Activated CD4-positive, alpha-beta T cell treated with anti-CD3 and anti-CD28 coated beads, Interleukin-10, Interleukin-2, amounts not matched to agents 100 ng/mL and 50 ng/mL, durations not matched to agents 16 hours and 8 hours (primary cell): ENCODE measurements at regions not wholly inside any gene's neighbourhood (a gene's known extent, or its start where the extent isn't known, plus 50 kb on each side); places are given as distances from the start of the nearest gene placed in this dataset.

Experiments used
- DNase-seq: peaks from one replicate; pipeline ENCODE4 v3.0.0-alpha.2; 2020

DNA sequence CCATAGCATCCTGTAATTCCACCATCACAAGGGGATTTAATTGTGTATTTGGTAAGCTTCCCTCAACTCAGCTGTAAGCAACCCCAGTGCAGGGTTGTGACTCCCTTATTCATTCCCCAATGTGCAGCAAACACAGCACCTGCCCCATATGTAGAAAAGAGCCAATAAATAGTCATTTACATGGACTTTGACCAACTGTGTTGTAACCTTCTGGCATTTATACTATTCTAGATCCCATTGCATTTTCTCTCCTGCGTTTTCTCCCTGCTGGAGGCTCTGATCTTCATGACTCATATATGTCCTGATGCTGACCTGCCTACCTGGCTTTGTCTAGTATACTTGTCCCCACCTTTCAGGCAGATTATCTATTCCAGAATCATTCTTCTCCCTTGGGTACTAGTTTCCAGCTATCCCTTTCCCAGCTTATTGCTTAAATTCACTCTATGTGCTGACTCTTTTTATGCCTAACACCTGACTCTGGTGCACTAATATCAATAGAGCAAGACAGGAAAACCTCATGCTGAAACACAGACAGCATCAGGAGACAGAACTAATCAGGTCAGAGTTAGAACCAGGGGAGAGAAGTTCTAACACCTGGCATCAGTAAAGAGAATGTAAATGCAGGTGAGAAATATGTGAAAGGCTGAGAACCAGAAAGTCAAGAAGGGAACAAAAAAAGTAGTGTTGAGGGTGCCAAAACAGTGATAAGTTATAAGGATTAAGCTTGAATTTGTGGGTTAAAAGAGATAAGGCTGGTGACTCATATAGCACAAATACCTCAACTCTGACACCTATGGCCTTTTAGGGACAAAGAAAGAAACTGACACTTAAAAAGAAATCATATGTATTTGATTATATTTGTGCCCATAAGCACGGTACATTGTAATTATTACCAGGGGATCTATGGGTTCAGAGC, 402.7 kb downstream of the IPMK start:
- DNase-seq: no peak

DNA sequence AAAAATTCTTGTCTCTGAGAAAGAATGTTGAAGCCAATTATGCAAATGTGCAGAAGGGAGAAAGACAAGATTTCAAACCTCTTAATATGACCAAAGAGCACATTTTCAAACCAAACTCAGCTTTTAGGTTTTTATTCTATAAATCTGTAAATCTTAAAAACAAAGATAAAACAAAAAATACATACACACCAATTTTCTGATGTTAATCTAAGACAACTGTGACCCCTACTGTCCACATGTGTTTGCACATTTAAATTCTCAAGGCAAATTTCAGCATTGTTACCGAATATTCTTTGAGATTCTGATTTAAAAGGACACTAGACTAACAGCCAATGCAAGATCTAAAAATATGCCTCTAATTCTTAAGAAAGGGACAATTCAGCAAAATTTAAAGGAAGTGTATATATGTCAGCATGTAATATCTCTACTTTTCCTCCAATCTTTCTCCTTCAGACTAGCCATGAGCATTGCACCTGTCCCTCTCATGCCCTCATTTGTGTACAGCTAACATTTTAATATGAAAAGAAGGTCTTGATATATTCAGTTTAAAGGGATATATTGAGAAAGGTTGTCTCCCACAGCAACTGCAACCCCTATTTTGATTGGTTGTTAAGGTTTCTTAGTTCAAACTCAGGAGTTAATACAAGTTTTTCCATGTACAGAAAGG, 417.9 kb downstream of the IPMK start:
- no peak for DNase-seq

DNA sequence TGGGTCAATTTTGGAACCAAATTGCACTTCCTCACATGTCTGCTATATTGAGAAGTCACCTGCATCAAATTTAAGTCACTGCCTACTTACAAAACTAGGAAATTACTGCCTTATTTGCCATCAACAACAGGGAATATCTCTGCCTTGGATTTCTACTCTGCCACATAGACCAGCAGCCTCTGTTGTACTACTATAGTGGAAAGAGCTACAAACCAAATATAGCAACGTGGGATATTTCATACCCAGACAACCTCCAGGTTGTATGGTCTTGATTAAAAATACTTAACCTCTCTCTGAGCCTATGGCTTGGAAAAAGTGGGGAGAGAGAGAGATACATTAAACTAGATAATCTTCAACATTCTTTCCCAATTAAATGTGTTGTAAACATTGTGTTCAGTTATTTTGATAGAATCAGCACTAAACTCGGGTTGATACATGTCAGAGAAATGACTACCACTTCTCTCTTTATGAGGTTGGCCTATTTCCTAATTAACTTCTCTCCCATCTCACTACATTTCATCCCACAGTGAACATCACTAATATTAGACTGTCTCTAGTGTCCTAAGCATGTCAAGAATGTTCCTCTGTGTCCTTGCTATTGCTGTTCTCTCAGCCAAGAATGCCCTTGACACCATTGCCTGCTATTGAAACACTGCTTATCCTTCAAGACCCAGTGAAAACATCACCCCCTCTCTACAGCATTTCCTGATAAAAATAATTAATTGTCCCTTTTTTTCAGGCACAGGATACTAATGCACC, 421.2 kb downstream of the IPMK start:
- no peak for DNase-seq

DNA sequence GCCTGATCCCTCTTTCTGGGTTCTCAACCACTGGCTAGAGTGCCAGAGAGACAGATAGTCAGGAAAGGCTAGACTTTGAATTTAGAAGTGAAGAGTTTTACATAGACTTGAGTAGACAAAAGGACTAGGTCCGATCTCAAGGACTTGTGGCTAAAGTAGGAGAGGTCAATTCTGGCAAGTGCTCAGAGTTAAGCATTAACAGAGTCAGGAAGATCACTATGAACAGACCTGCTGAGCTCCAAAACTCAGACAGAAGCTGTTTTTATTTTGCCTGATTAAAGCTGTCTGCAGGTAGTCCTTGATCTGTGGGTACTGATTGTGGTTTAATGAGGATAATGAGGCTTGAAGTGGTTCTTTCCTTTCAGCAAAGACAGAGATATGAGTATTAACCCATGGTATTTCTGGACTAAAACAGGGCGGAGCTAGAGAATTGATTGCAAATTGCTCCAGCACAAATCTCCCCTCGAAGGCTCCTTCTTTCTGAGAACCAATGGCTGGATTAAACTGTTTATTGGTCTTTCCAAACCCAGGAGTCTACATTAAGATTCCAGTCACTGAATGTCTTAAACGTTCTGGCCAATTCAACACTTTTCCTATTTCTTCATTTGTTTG, 423.2 kb downstream of the IPMK start:
- DNase-seq: no peak

DNA sequence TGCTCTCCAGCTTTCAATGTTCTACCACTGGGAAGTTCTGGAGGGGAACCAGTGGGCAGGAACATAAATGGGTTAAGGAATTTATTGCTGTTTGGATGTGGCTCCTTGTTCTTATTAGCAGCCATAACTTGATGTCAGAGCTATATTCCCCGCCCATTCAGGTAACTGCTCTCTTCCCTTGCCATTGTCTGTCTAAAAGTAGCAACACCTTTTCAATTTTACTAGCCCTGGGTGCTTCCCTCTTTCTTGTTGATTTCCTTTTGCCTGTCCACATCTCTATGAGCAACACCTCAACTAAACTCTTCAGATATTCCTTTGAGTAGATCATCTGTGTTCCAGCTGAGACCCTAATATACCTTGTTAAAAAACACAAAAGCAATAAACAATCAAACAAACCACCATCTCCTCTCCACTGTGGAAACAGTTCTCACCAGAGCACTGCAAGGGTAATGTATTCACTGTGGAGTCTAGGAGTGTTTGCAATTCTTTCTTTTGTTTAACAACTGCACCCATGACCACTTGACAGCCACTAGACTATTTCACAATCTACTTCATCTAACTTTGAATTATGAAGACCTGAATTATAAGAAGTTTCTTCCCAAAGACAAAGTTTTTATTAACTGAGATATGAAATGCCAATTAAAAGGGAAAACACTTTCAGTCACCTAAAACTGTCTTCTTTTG, 436.7 kb downstream of the IPMK start:
- no peak for DNase-seq

DNA sequence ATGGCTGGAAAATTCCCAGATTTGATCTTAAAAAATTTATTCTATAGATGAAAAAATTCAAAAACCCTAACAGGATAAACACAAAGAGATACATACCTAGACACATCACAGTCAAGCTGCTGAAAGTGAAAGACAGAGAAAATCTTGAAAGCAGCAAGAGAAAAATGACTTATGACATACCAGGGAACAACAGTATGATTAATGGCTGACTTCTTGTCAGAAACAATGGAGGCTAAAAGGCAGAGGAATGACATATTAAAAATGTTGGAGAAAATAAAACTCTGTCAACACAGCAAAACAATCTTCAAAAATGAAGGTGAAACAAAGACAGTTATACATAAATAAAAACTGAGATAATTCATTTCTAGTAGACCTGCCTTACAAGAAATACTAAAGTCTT, 442.7 kb downstream of the IPMK start:
- no peak for DNase-seq

DNA sequence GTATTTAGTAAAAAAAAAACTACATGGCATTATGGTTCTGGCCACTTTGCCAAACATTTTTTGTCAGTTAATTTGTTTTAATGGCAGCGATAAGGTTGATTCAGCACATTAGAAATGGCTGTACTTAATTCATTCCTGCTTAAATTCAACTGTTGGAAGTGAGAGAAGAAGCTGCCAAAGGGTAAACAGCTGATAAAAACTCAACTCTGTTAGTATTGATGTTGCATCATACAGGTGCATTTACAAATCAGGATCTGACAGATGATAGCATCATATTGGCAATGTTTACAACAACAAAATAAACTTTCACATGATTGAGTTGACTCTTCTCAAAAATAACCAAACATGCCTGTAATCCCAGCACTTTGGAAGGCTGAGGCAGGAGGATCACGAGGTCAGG, 444.3 kb downstream of the IPMK start:
- no peak for DNase-seq

DNA sequence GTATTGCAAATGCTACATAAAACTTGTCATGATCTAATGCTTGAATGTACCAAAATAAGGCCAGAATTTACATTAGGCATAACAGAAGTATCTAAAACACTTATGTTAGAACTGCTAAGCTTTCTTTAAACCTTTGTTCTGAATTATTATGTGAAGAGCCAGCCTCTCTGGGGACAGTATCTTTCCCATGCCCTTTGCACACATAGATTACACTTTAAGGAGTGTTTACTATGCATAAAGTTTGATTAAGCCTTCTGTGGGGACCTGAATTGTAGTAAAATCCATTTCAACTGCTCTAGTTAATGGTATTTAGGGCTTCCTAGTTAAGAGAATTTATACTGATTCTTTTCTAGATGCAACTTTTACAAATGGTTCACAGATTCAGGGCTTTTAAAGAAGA, 444.7 kb downstream of the IPMK start:
- DNase-seq: no peak

DNA sequence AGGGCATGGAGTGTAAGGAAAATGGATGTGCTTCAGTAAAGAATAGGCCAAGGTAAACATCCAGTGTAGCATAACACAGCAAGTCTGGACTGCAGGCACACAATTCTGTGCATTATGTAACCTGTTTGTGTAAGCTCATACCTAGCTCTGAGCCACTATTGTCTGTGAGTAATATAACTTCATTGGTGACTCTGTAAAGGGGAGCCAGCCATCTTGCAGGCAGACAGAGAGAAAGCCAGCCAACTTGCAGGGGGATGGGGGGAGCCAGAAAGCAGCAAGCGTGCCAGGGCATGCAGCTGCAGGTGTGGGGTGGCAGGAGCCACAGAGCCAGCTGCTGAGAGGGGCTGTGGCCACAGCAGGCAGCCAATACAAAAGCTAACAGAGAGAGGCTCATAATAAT, 449.2 kb downstream of the IPMK start:
- DNase-seq: no peak

DNA sequence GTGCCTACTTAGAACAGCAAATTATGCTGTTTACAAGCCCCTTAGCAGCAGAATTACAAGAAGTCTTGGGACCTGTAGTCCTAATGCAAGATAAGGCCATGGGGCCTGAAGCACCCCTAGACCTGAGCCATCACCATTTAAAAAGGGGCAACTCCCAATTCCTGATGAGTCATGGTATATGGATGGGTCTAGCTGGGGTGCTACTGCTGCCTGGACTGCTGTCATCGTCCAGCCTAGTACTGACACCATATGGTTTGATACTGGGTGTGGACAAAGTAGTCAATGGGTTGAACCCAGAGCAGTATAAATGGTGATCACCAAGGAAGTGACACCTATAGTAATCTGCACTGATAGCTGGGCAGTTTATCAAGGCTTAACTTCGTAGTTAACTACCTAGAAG, 450.0 kb downstream of the IPMK start:
- no peak for DNase-seq

DNA sequence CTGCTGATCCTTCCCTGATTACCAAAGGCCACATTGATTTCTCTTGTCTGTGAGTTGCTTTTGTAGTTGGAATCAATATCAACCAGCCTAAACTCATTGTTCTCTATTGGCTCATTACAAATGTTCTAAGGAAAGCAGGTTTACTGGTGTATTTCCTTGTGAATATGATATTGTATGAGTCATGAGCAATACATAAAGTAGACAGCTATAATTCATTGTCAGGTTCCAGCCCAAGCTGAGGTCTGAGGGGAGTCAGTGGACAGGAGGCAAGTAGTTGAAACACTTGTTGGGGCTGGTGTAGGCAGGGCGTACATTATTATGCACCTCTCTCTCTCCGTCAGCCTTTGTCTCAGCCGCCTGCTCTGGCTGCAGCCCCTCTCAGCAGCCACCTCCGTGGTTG, 451.7 kb downstream of the IPMK start:
- DNase-seq: no peak

DNA sequence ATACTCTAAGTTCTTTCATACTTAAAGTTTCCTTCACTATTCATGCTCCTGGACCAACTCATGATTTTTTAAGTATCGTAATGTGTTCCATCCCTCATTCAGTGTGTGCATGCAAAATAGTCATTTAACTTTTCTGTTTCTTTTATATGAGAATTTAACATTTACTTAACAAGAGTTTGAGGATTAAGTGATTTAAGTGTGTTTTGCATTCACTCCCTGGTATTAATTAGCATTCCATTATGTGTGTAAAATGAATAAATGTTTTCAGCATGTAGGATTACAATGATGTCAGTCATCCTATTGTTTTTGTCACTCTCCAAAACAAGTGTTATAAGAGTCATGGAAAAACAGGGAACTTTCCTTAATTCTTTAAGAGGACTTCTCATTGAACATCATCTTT, 457.7 kb downstream of the IPMK start:
- no peak for DNase-seq

DNA sequence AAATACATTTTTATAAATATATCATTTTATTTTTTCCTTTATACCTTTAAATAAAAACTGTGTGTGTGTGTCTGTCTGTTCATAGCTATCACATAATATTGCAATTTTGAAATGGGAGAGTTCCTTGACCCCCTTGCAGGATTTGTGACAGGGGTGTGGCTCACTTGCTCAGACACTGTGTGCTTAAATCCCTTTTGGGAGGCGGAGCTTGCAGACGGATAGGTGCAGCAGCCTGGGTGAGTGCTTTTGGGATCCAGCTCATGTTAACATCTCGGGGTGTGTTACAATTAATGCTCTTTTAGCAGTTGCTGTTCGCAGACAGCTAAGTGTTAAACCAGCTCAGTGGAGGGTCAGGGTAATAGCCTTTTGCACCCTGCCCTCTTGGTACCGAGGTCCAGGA, 459.8 kb downstream of the IPMK start:
- DNase-seq: no peak

DNA sequence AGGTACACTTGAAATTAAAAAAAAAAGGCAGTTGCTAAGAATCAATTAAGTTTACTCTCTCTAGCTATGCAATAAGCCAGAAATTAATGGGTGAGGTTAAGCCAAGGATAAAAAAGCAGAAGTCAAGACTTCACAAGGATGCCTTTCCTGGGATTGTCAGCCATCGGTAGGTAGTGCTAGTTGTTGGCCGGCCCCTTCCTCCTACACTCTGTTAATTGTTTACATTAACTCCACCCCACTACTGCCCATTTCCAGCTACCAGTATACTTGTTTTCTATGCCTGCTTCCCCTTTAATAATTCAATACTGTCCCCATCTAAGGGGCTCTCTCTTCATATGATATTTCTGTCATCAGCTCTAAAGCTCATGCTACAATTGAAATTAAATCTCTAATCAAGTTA, 461.0 kb downstream of the IPMK start:
- DNase-seq: no peak

DNA sequence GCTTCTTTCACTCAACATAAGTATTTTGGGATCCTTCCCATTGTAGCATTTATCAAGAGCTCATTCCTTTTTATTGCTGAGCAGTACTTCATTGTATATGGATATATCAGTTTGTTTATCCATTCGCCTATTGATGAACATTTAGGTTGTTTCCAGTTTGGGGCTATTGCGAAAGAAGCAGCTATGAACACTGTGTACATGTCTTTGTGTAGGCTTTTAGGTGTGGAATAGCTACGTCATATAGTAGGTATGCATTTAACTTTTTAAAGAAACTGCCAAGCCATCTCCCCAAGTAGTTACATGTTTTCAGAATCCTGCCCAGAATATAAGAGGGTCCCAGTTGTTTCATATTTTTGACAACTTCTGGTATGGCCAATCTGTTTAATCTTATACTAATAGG, 468.1 kb downstream of the IPMK start:
- DNase-seq: no peak

DNA sequence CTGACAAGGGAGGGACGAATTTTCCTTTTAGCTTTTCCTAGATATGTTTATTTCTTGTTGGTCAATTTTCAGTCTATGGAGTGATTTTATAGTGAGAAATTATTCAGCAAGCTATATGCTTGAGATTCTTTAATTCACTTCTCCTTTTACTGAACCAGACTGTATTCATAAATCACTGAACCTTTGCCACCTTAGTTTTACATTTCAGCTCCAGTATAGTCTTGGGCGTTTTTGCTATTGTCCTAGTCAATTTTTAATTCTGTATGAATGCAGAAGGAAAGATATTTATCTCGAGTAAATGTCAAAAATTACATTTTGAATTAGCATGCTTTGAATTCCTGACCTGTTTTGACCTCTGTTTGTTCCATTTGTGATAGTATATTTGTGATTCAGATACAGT, 468.9 kb downstream of the IPMK start:
- no peak for DNase-seq

DNA sequence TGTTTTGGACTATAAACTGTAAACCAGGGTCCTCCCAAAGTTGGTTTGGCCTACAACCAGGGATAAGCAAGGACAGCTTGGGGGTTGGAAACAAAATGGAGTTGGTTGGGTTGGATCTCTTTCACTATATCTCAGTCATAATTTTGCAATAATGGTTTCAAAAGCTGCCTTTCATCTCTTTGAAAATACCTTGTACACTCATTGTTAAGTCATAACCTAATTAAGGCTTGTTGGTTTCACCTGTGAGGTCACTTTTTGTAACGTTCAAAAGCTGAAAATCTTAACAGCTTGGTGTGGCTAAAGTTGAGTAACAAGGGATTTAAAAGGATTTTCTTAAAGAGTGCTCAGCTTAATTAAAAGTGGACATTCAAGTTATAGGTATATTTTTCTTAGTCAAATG, 476.1 kb downstream of the IPMK start:
- DNase-seq: no peak

DNA sequence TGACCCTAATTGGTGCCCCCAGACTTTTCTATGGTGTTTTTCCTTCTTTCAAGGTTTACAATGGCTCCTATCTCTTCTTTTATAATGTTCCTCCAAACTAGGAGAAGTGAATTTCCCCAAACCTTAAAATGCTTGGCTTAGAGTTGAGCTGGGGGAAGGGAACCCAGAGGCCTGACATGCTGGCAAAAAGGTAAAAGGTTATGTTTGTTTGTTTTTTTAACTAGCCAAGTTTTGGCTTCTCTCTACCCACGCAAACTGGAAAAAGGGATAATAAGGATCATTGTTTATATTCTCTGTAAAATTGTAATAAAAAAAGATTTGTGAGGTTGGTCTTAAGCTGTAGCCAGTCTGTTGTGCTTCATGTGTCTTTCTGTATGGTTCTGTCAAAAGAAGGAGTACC, 477.0 kb downstream of the IPMK start:
- DNase-seq: no peak

DNA sequence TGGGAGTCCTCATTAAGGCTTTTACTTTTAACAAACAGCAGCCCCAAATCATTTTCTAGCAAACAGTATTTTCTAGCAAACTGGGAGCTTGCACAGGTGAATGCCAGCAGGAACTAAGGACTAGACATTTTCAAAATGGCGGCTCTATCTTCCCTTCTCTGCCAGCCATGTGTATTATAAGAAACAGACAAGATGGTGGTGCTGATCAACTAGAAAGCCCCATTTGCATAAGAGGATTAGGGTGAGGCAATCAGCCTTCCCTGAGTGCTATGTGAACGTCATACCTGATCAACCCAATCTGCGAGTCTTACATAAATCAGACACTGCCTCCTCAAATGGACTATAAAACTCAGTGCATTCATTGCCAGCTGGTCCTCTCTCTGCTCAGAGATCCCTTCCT, 479.6 kb downstream of the IPMK start:
- DNase-seq: no peak

DNA sequence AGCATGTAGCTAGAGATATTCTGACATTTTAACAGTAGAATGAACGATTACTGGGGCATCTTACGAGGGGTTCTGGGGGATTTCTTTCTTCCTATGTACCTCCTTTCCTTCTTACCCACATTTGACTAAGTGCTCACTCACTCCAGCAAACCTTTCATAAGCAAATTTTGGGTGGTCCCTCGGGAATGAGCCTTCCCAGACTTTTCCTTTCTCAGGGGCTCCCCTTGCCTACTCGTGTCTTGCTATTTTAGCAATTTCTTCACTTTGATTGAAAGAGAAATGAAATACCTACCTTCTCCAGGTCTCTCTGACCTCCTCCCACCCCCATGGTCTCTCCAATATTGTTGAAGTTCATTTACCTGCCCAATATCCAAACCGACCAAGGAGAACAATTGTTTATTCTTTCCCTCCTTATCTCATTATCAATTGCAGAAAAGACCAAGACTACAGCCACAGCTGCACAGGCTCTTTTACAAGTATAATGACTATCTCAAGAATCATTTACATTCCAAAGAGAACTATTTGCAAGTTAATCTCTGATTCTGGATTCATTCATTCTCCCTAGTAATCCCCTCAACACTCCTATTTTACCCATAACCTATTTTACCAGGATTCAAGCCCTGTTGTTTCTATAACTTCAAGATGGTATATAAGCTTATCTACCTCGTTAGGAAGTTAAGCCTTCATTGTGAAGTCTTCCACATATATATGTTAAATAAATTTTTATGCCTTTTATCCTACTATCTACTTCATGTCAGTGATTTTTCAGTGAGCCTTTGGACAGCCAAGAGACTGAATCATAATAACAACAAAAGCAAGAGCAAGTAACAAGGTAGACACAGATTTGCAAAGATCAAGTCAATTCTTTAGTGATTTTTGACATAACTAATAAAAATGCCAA, 480.6 kb downstream of the IPMK start:
- no peak for DNase-seq

DNA sequence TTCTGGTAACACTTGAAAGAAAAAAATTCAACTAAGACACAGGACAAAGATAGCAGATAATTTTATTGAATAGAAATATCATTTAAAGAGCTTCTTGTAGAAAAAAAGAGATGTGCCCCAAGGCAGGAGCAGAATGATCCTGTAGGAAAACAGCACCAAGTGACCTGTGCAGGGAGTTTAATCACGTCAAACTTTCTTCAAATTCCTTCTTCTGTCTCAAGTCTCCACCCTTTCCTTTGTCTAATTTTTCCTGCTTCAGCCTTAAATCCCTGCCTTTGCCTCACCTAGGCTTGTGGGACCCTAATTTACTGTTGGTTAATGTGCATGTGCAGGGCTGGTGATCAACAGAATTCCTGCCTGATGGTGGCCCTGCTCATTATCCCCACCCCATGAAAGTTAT, 481.4 kb downstream of the IPMK start:
- no peak for DNase-seq

DNA sequence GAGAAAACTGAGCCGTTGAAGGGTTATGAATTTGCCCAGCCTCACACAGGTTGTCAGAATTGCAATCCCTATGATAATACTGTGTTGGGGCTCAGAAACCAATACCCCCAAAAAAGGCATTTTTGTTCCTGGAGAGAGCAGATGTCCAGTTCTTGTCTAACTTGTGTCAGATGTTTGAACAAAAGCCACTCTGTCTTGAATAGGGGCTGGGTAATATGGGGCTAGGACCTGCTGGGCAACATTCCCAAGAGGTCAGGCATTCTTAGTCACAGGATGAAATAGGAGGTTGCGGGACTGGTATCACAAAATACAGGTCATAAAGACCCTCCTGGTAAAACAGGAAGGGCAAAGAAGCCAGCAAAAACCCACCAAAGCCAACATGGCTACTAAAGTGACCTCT, 482.1 kb downstream of the IPMK start:
- DNase-seq: no peak
